DMS79 (cell line): ENCODE measurements at regions not wholly inside any gene's neighbourhood (a gene's known extent, or its start where the extent isn't known, plus 50 kb on each side); places are given as distances from the start of the nearest gene placed in this dataset.

Experiments
- DNase-seq: peaks from one replicate; lab custom pipeline; 2025; lab: John Stamatoyannopoulos, UW

DNA sequence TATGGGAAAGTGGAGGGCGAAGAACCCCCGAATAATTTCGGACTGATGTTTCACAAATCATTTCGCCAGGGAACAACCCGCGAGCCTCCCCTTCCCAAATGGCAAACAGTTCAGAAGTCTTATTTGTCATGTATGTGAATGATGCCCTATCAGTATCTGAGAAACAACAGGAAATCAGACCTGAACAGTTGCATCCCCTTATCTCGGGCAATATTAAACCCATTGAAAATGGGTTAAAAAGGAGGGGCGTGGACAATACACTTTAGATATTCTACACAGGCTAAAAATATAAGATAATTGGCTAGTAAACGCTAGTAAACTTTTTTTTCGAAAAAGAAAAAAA is 1003.3 kb upstream of the NR2F2 start:
- no peak for DNase-seq

DNA sequence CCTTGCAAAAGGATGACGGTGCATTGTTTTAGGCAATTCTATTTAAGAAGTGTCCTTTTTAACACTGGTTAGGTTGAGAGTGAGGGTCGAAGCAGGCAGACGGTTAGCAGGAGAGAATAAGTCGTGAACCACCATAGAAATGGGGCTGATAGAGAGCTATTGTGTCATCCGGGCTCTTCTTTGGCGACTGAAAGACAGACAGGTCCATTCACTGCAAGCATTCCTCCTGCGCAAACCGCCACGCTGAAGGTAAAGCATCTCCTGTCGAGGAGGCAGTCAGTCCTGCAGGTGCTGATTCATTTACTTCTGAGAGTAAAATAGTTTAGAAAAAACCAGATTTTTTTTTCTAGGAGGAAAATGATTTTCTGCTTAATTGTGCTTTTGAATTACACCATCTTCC is 1002.8 kb upstream of the NR2F2 start:
- no peak for DNase-seq

DNA sequence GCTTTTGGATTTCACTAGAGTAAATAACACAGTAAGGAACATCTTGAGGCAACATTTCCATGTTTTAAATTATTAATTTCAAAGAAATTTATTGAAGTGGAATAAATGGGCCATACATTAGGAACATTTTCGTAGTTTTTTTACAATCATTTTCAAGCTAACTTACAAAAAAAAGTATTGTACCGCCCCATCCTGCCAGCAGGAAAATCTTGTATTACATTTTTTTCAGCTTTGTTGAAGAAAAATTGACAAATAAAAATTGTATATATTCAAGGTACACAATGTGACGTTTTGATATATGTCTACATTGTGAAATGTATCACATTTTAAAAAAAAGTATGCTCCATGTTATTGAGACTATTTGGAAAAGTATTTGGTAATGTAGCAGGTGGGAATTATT is 1001.9 kb upstream of the NR2F2 start:
- no peak for DNase-seq

DNA sequence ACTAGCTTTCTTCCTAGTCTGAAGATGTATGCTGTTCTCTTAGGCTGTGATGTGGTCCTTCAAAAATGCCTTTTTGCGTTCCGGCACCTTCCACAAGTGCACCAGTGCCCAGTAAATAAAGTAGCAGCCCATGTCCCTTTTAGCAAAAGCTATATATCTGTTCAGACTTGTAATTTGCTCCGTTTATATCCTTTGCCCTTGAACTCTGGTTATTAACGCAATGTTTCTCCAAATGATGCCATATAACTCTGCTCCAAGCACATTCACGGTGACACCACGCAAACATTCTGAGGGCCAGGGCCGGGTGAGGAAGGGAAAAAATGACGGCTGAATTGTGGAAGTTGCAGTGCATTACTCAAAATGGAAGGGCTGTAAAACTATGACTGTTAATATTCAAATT is 1001.1 kb upstream of the NR2F2 start:
- DNase-seq = no peak

DNA sequence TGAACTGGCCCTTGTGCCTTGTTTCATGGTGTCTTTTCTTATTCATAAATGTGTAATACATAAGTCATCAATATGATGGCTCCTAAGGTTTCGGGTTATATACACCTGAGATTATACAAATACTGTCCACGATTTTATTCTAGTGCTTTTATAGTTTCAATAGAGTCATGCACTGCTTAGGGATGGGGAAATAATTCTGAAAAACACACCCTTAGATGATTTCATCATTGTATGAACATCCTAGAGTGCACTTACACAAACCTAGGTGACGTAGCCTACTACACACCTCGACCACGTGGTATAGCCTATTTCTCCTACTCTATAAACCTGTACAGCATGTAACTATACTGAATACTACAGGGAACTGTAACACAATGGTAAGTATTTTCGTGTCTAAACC is 988.8 kb upstream of the NR2F2 start:
- DNase-seq = no peak

DNA sequence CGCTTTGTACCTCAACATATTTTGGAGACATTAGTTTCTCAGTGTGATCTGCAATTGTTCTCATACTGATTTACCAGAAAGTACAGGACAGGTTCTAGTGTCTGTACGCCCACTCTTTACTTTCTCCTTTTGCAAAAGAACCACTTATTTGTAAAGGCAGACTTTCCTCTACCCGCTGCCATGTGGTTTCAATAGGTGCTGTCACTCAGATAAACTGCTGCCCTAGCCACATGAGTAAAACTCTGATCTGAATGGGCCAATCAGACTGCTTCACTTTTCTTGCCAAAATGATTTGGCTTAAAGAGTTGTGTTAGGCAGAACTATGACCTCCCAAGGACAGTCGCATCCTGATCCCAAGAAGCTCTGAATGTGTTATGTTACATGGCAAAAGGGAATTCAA is 984.6 kb upstream of the NR2F2 start:
- no peak for DNase-seq

DNA sequence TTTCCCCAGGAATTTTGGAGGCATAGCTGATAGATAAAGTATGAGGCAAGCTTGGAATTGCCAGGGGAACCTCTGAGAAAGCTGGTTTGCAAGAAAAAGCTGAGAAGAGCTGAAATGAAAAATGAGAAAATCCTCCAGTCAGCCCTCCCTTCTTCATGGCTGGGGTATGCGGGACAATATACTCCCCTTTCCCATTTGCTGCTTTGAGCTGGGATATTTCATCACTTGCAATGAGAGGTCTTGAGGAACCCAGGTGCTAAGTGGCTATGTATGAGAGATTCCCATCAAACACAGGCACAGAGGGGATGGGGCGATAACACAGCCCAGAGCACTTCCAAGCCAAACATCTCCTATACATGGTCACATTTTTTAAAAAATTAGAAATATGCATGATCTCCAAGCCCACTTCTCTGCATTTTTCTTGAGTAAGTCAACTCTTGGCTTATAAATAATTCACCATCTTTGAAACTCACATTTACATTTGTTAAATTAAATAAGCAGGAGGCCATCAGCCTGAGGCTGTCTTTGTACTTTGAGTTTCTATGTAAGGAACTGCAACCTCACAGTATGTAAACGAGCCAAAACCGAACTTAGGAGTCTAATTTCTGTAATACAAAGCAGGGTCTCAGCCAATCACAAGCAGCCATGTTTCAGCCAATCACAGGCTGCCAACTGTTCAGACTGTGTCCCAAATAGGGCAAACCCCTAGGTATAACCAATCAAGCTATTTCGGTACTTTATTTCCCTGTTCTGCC is 983.6 kb upstream of the NR2F2 start:
- DNase-seq = no peak

DNA sequence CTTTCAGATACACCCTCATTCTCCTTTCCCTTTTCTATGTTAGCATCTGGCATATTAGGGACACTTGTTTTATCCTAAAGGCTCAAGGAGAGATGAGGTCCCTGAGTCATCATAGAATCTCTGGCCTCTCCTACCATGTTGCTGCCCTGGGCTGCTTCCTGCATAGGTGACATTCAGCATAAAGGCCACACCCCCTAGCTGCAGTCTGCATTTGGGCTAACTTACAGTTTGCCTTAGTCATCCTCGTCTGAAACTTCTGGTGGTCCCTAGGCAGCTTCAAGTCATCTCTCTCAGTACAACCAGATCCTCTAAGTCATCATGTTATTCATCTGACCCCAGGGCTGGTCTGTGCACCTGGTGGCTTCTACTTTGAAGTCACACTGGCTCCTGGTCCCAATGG is 982.7 kb upstream of the NR2F2 start:
- no peak for DNase-seq

DNA sequence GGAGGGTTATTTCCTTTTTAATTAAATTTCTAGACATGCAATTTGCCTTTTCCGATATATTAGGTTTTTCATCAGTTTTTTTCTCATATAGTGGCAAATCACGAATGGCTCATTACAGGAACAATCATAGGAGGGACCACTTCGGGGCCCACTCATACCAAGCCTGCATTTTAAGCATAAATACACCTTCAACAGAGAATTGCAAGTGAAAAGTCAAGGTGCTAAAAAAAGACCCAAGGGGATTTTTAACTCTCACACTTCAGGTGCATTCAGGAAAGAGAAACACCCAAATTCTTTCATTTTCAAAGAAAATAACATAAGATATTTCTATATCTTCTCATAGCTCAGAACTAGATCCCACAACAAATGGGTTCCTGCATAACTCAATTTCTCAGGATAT is 979.6 kb upstream of the NR2F2 start:
- DNase-seq = no peak

DNA sequence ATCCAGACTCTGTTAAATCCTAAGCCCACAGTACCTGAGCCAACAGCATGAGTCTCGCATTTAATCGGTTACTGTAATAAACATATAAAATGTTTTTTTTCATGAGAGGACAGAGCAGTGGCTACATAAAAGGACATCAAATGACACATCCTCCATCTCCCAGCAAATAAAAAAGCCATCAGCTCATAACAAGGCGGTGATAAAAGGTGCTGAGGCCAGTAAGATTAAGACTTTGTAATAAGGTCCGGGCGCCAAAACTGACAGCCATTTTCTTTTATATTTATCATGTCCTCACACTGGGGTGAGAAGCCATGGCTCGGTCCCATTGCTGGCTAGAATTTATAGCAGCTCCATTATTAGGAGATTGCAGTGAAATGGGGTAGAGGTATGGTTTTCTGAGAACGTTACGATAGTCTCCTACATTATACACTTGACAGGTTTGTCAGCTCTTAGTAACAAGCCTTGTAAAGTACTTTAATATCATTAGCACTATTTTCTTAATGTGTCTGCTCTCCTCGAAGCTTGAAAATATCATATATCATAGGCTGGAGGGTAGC is 977.8 kb upstream of the NR2F2 start:
- no peak for DNase-seq

DNA sequence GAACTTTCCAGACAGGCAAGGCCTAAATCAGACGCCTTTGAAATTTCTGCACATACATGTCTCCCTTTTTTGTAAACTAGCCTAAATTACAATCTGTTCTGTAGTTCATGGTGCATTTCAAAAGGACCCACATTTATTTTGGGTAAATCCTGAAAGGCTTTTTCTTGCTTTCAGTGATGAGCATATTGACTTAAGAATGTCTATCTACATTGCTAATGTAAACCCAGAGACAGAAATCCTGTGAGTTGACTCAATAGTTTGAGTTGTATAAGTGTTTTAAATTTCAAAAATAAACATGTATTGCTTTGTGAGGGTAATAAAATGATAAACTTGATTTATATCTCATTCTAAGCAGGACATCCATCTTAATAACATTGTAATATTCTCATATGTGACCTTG is 977.0 kb upstream of the NR2F2 start:
- no peak for DNase-seq

DNA sequence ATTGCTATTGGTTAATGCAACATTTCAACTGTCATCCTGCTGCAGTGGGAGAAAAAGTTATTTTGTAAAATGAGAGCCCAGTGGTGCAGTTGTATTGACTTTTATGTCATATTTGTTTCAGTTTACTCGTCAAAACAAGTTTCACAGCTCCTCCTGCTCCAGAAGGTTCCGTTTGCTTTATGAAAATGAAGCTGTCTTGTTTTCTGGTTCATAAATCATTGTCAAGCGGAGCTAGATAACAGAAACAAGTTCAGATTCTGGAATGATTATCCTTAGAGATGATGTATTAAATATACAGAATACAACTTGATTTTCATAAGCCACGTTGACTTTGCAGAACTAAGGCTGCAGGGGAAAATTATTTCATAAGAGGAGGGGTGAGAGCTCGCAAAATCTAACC is 970.5 kb upstream of the NR2F2 start:
- no peak for DNase-seq

DNA sequence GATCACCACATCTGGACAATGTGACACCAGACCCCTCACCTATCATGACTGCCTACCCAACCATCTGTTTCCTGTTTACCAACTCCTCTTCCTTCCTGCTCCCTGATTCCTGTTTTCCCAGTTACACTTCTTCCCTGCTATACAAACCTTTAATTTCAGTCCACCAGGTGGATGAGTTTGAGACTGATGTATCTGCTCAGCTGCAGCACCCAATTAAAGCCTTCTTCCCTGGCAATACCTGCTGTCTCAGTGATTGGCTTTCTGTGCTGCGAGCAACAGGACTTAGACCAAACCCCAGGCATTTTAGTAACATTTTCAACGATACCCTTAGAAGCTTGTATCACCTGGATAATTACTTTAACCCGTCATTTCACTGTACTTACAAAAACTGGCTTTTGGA is 968.2 kb upstream of the NR2F2 start:
- DNase-seq = no peak

DNA sequence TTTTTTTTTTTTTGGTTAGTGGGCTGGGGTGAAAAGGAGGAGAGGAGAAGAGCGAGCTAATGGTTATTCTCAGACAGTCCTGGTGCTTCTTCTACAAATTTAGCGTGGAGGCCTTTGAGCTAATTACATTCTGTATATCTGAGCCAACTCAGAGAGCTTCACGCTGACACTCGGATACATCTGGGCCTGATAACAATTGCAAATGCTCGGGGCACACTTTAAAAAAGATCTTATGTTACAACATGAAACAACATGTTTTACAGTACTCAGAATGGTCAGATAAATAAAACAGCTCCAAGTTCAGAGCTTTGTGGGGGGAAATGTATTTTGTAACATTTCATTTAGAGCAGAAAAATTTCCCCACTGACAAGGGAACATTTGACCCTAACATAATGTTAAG is 966.9 kb upstream of the NR2F2 start:
- no peak for DNase-seq

DNA sequence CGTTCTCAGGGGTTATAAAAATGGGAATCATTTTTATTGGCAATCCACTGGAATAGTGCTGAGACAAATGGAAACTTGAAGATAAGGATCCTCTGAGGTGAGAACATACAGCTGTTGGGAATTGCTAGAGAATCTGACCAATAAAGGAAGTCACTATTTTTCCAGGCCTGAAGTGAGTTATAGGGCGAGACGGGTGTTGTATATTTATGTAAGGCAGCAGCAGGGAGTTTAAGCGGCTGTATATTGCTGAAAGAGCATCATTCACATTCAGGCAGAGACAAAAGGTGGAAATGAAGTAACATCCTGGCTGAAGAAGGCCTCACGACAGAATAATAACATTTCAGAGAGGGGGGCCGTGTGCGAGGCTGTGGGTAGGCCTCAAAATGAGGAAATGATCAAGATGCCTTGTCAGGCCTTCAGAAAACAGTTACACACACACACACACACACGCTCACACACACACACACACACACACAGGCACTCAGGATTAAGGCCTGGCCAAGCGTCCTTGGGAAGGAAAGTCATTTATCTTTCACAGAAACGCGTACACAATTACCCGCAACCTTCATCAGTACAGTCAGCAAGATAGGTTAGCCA is 964.9 kb upstream of the NR2F2 start:
- no peak for DNase-seq

DNA sequence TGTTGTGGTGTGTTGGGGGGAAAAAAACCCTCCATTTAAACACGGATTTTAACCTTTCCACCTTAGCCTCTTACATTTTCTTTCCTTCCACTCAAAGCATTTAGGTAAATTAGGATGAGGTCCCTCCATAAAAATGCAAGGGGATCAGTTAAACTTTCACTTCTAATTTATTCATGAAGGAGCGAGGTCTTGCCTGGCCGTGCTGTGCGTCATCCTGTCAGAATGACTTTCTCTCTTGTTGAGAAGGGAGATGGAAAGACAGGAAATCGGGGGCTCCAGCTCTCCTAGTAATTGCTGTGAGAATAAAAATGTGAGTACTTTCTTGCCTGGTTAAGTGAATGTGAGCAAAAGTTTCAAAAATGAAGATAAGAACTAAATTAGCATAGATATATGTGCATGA is 962.3 kb upstream of the NR2F2 start:
- DNase-seq = no peak

DNA sequence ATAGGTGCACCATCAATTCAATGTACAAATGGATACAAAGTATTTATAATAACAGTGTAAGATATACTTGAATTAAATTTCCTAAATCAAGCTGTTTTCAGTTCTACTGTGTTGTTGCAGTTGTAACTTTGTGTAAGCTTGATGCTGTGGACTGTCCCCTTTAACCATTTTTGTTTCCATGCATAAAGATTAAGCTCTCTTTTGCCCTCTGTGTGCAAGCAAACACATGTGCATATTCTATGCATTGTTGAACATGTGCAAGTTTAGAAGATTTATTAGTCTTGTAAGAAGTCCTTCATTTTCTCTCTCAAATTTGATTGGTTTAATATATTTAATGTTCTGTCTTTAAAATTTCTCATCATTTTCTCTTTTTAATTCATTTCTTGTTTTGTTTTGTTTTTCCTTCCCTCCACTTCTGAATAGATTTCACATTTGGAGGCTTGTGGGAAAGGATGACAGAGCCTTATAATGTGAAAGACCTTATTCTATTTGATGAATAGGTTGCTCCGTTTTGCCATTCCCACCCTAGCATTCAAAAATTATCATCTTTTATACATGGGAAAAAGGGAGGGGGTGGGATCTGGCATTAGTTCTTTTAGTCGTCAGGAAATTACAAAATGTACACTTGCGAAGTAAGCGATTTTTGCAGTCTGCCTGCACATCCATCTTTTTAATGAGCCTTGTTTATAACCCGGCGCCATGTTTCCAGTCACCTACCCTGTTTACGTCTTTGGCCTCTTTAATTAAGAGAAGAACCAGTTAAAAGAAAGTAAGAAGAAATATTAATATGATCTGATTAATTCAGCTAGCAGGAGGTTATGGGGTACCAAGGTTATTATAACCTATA is 961.5 kb upstream of the NR2F2 start:
- DNase-seq = no peak

DNA sequence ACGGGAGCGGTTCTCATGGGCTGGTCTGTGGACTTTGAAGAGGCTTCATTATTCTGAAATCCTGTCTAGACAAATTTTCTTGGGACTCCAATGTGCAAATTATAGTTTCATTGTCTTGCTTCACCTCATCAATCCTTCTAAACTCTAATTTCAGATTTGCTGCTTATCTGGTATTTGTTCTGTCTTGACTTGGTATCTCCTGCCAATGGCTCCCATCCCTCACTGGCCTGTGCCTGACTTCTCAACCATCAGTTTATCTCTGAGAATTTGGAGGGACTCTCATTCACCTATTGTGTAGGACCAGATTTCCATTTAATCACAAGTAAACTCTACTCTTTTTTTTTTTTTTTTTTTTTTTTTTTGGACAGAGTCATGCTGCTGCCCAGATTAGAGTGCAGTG is 960.2 kb upstream of the NR2F2 start:
- DNase-seq = no peak

DNA sequence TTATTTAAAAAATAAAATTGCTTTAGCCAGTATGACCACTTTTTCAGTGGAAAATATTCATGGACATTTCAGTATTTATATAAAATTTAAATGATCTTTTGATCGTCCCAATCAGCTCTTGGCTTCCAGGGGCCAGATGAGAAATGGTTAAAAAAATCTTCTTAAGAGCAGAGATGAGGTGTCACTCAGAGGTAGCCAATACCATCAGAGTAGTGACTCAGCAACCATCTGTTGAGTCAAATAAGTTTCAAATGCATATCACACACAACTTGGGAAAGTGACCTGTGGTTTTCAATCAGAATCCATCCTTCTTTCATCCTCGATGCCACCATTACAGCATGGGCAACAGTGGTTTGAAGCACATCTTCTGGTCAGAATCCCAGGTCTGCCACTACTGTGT is 958.8 kb upstream of the NR2F2 start:
- no peak for DNase-seq

DNA sequence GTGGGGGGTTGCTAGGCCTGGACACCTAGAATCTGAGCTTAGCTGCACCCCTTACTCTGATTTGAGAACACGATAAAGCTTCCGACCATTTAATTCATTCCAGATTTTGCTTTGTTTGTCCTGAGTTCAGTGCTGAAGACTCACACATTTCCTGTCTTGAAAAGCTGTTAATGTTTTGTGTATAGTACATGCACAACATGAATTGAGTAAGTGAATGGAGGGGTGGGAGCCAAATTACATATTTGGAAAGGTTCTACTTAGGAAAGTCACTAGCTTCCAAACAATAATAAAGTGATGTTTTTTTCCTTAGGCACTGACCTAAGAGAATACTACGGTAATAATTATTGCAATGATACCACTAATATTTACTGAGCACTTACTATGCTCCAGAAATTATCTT is 955.2 kb upstream of the NR2F2 start:
- DNase-seq = no peak

DNA sequence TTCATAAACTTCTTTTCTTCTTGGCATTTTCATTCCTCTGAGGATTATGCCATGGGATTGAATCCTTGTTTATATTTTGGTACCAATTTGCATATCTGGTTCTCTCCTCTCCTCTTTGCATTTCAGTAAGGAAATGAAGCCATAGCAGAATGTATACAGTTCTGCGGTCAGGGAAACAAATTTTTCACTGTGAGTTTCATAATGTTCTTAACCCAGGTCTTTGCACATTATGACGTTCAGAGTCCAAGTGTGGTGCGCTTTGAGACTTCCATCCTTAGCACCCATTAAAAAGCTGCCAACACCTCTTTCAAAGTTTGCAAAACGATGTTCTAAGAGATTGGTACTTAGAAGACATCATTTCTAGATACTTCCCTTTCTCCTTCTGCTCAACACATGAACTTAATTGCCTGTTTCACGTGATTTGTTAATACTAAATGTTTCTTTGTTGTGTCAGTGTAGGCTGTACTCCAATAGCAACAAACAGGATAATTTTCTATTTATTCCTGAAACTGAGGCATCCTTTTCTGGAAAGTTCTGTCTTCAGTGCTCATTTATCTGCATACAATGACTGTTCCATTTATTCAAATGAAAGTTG is 953.1 kb upstream of the NR2F2 start:
- no peak for DNase-seq

DNA sequence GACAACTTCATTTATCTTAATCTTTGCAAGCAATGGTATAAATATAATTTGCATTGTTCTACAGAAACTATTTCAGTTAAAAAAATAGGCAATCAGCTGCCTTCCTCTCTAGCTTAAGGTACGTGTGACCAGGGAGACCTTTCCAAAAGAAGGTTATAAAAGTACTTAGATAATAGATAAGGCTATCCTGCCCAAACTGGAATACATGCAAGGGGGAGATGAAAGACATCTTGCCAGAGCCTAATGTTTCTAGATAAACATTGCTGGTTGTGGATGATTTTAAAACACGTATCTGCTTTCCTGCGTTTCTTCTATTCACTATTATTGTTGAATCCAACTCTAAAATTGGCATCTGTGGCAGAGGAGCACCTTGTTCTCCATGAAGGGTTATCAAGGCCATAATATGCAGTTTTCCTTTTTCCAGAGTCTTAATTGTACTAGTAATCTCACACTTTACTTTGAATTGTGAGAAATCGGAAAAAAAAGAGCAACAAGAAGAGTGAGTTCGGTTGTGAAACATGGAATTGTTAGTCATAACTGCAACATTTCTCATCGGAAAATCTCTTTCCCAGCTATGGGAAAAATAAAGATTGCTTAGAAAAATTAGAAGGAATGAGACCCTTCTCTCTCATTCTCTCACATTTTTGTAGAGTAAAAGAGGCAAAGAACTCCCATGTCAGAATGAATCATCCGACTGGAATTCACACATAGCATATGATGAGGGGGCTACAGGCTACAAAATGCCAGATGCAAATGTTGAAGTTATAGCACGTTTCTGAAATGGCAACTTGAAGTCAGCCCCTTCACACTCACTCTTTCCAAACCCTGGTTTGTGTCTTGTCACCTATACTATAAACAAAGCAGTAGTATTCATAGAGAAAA is 936.1 kb upstream of the NR2F2 start:
- no peak for DNase-seq
